ENCODE measurements at regions not wholly inside any gene's neighbourhood (a gene's known extent, or its start where the extent isn't known, plus 50 kb on each side); places are given as distances from the start of the nearest gene placed in this dataset.

DNA sequence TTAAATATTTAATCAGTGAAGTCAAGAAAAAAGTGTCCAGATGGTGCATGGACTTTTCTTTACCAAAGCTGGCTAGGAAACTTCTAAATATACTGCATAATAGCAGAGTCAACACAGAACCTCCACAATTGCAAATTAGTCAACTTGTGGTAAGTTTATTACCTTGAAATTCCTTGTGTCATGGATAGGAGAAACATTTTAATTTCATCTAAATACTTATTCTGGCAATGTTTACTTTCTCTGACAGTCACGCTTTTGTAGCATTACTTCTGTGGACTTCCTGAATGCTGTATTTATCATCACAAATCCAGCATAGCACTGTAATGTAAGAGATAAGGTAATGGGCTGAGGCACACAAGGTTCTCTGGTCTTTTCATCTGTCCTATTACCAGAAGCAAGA lies 2266.1 kb downstream of the PCDH7 start:
- H3K4me1 Mint-ChIP-seq (ENCODE audit: low read depth) = no peaks in the 10 kb centered on the region

GRCh38 chr4:32987111-32987510 lies 2266.9 kb downstream of the PCDH7 start:
- no peak overlapping the region for H3K27ac Mint-ChIP-seq
- no peak for DNase-seq
- no peak overlapping the region for H3K4me3 Mint-ChIP-seq
- no peaks in the 10 kb centered on the region for H3K4me1 Mint-ChIP-seq (ENCODE audit: low read depth)
- no peaks in the 10 kb centered on the region for H3K36me3 Mint-ChIP-seq (ENCODE audit: low read depth)
- H3K27me3 Mint-ChIP-seq (ENCODE audit: insufficient read depth) = no peaks in the 10 kb centered on the region
- TF ChIP-seq, protein P1, sequence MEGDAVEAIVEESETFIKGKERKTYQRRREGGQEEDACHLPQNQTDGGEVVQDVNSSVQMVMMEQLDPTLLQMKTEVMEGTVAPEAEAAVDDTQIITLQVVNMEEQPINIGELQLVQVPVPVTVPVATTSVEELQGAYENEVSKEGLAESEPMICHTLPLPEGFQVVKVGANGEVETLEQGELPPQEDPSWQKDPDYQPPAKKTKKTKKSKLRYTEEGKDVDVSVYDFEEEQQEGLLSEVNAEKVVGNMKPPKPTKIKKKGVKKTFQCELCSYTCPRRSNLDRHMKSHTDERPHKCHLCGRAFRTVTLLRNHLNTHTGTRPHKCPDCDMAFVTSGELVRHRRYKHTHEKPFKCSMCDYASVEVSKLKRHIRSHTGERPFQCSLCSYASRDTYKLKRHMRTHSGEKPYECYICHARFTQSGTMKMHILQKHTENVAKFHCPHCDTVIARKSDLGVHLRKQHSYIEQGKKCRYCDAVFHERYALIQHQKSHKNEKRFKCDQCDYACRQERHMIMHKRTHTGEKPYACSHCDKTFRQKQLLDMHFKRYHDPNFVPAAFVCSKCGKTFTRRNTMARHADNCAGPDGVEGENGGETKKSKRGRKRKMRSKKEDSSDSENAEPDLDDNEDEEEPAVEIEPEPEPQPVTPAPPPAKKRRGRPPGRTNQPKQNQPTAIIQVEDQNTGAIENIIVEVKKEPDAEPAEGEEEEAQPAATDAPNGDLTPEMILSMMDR (IDR thresholded peaks at IDR 0.05) = no peak
- peaks cover 15% of the 10 kb centered on the region for H3K9me3 Mint-ChIP-seq

More for the DNA sequence above, 2266.1 kb downstream of the PCDH7 start:
- no peak overlapping the region for H3K27ac Mint-ChIP-seq
- TF ChIP-seq, protein P1 (IDR thresholded peaks at IDR 0.05) = no peak
- no peaks in the 10 kb centered on the region for H3K27me3 Mint-ChIP-seq (ENCODE audit: insufficient read depth)
- DNase-seq = no peak
- H3K4me3 Mint-ChIP-seq = no peak overlapping the region
- H3K36me3 Mint-ChIP-seq (ENCODE audit: low read depth) = no peaks in the 10 kb centered on the region
- H3K9me3 Mint-ChIP-seq = peaks cover 24% of the 10 kb centered on the region

DNA sequence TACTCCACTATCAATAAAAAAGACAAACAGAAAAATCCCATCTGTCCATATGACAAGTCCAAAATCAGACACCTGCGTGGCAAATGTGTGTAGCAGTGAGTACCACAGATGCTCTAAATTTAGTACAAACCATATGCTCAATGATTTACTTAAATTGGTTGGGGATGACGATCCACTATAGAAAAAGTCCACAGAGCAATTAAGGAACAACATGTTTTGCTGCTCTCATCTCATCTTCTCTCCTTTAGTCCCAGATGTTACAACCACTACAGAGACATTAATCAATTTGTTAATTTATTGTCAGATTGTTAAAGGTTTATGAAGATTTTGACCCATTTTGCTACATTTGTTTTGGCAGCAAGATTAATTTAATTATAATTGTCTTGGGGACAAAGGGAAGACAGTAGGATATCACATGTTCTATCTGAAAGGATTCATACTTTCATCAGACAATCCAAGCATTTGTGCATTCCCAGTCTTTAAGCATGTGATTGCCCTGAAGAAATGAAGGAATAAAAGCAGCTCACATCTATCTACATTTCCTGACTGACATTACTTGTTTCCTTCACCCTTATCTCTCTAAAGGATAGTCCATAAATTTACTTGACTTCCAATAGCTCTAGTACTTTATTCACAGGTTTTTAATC lies 2268.1 kb downstream of the PCDH7 start:
- Mint-ChIP-seq H3K27ac (no peak overlapping the region), H3K27me3 (ENCODE audit: insufficient read depth) (no peaks in the 10 kb centered on the region), H3K9me3 (peaks cover 10% of the 10 kb centered on the region), H3K36me3 (ENCODE audit: low read depth) (no peaks in the 10 kb centered on the region), H3K4me3 (no peak overlapping the region), H3K4me1 (ENCODE audit: low read depth) (no peaks in the 10 kb centered on the region)
- TF ChIP-seq, protein P1 (IDR thresholded peaks at IDR 0.05) = no peak
- no peak for DNase-seq

DNA sequence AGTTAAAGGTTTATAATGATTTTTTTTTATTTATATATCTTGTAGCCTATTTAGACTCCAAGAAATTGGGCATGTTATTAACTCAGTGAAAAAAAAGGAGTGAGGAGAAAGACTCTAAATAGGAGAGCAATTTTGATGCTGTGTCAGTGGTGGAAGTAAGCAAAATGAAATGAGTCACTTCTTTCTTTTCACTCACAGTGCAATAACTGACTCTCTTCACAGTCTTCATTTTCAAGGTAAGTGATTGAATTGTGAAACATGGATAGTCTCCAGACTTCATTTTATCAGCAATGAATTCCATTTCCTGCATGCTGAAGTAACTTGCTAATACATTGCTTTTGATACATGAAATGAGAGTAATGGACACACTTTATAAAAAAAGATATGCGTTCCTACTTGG lies 2271.5 kb downstream of the PCDH7 start:
- Mint-ChIP-seq H3K9me3 (peaks cover 5% of the 10 kb centered on the region), H3K36me3 (ENCODE audit: low read depth) (no peaks in the 10 kb centered on the region), H3K27ac (no peak overlapping the region), H3K4me1 (ENCODE audit: low read depth) (no peaks in the 10 kb centered on the region), H3K27me3 (ENCODE audit: insufficient read depth) (no peaks in the 10 kb centered on the region), H3K4me3 (no peak overlapping the region)
- TF ChIP-seq, protein P1 (IDR thresholded peaks at IDR 0.05) = no peak
- DNase-seq = no peak

DNA sequence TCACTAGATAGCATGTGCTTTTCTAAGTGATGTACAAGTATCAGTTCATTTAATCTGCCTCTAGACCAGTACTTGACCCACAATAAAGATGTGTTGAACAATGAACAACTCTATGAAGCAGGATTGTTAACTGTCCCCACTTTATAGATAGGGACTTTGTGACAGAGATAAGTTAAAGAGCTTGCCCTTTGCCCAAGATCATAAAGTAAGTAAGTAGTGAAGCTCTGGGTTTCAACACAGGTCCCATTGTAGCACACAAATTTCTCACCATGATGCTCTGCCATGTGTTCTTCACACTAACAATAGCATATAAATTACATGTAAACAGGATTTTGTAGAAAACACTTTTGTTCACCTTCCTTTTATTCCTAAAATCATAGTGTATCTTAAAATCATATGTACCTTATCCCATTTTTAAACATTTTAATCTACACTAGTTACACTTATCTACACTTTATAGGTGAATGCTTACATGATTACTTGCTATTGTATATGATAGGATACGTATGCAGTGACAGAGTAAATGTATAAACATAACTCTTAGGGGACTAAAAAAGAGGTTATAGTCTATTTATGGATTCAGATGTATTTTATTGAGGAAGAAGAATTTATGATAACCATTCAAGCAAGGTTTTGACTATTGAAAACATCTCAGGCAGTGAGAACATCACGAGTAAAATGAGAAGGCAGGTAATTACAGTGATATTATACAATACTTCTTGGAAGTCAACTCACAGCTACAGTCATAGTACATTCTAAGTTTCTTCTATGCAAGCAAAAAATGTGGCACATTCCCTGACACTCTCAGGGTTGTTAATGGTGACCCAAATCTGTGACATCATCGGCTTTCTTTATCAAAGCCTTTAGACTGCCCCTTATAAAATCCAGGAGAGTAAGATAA lies 2275.1 kb downstream of the PCDH7 start:
- Mint-ChIP-seq H3K36me3 (ENCODE audit: low read depth) (no peaks in the 10 kb centered on the region), H3K9me3 (peaks cover 28% of the 10 kb centered on the region), H3K27me3 (ENCODE audit: insufficient read depth) (no peaks in the 10 kb centered on the region), H3K27ac (no peak overlapping the region), H3K4me3 (no peak overlapping the region), H3K4me1 (ENCODE audit: low read depth) (no peaks in the 10 kb centered on the region)
- TF ChIP-seq, protein P1 (IDR thresholded peaks at IDR 0.05) = no peak
- DNase-seq = no peak

All from HFFc6 (cell line).